ENCODE measurements at regions not wholly inside any gene's neighbourhood (a gene's known extent, or its start where the extent isn't known, plus 50 kb on each side); places are given as distances from the start of the nearest gene placed in this dataset.

DNA sequence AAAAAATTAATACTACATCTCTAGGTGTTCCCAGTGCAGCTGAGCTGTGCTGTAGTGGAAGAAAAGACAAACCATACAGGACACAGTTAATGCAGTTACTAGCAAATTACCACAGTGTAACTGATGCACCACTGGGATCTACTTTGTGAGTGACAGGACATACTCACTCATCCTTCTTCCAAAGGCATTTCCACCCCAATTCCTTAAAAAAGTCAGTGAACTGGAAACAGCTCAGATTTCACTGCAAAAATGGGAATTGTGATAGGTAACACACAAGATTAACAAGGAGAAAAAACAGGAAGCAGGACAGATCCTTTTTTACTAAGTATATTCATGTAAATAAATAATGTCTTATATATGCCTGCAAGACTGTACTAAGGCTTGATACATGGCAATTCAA is 109.6 kb downstream of the DMAC1 start (continued):
- TF ChIP-seq, protein P1, sequence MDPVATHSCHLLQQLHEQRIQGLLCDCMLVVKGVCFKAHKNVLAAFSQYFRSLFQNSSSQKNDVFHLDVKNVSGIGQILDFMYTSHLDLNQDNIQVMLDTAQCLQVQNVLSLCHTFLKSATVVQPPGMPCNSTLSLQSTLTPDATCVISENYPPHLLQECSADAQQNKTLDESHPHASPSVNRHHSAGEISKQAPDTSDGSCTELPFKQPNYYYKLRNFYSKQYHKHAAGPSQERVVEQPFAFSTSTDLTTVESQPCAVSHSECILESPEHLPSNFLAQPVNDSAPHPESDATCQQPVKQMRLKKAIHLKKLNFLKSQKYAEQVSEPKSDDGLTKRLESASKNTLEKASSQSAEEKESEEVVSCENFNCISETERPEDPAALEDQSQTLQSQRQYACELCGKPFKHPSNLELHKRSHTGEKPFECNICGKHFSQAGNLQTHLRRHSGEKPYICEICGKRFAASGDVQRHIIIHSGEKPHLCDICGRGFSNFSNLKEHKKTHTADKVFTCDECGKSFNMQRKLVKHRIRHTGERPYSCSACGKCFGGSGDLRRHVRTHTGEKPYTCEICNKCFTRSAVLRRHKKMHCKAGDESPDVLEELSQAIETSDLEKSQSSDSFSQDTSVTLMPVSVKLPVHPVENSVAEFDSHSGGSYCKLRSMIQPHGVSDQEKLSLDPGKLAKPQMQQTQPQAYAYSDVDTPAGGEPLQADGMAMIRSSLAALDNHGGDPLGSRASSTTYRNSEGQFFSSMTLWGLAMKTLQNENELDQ (tag by site-specific recombination; IDR thresholded peaks at IDR 0.05; ENCODE audit: low read depth) = no peak
- TF ChIP-seq ZNF777 (tag by site-specific recombination; IDR thresholded peaks at IDR 0.05; ENCODE audit: borderline replicate concordance) = no peak
- no peak for TF ChIP-seq ZNF792 (tag by site-specific recombination; IDR thresholded peaks at IDR 0.05)
- TF ChIP-seq ZNF324 (tag by site-specific recombination; IDR thresholded peaks at IDR 0.05) = no peak

DNA sequence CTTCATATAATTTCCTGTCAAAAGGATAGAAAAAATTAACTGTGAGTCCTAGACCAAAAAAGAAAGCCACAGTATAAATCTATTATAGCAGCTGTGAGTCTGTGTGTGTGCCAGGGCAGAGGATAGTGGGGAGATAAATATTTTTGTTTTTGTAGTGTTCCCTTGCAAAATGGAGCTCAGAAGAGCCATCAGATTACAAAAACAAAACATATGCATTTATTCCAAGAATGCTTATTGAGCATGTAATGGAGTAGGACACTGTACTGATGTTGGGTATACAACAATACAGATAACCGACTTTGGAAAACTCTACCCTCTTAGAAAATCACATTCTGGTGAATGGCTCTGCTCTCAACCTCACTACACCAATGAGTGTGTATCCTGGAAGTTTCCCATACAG is 111.0 kb downstream of the DMAC1 start:
- no peaks in the 10 kb centered on the region for H3K4me1 ChIP-seq (ENCODE audit: control insufficient read depth, insufficient read depth, low read length)
- CTCF ChIA-PET = no interaction called here

DNA sequence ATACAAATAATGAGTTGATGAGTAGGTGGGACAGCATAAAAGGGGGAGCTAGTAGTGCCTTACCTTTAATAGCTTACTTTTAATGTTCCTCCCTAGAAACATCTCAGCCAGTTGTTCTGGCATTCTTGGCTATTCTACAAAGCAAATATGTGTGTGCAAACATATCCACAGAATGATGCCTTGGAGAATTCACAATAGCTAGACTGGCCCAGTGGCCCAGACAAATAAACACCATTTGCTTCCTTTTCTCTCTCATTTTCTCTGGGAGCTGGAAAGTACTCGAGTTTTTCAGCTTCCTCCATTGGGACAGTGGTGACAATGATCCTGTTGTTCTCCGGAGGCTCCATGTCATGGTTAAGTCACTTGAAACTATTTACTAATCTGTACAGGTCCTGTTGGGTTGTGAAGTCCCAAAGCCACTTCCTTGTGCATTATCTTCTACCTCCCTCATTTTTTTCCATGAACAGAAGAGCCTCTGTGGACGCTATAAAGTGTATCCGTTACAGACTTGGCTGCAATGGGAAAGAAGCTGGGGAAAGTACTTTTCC is 122.9 kb downstream of the DMAC1 start:
- CTCF ChIA-PET = interaction anchor here (0.6 kb wide), 2 partner anchors 182 to 1326 kb away, joined by 3 read pairs; no protein-coding TSS in a partner anchor
- no peak overlapping the region for H3K4me3 ChIP-seq (ENCODE audit: low read depth, low read length)
- H3K27ac ChIP-seq (ENCODE audit: extremely low read depth, low read depth, low read length) = no peak overlapping the region
- POLR2A ChIA-PET = no interaction called here
- no peaks in the 10 kb centered on the region for H3K36me3 ChIP-seq (ENCODE audit: control insufficient read depth in 2 of 2, insufficient read depth in 1 of 2, low read length in 2 of 2)
- H3K9me3 ChIP-seq (ENCODE audit: control insufficient read depth, insufficient read depth, low read depth, low read length) = no peaks in the 10 kb centered on the region
- H3K4me1 ChIP-seq (ENCODE audit: control insufficient read depth, insufficient read depth, low read length) = no peaks in the 10 kb centered on the region
- TF ChIP-seq ZNF521 (tag by site-specific recombination; IDR thresholded peaks at IDR 0.05) (no peak), ZNF660 (tag by site-specific recombination; IDR thresholded peaks at IDR 0.05) (no peak), ZNF701 (tag by site-specific recombination; IDR thresholded peaks at IDR 0.05) (no peak), ZNF311 (tag by site-specific recombination; IDR thresholded peaks at IDR 0.05; ENCODE audit: borderline replicate concordance) (no peak), REPIN1 (tag by site-specific recombination; IDR thresholded peaks at IDR 0.05; ENCODE audit: low read depth) (no peak), ZNF596 (tag by site-specific recombination; IDR thresholded peaks at IDR 0.05) (no peak), ZNF629 (tag by site-specific recombination; IDR thresholded peaks at IDR 0.05) (no peak), ZNF266 (tag by site-specific recombination; IDR thresholded peaks at IDR 0.05; ENCODE audit: low read depth) (no peak)
- TF ChIP-seq, protein P2, sequence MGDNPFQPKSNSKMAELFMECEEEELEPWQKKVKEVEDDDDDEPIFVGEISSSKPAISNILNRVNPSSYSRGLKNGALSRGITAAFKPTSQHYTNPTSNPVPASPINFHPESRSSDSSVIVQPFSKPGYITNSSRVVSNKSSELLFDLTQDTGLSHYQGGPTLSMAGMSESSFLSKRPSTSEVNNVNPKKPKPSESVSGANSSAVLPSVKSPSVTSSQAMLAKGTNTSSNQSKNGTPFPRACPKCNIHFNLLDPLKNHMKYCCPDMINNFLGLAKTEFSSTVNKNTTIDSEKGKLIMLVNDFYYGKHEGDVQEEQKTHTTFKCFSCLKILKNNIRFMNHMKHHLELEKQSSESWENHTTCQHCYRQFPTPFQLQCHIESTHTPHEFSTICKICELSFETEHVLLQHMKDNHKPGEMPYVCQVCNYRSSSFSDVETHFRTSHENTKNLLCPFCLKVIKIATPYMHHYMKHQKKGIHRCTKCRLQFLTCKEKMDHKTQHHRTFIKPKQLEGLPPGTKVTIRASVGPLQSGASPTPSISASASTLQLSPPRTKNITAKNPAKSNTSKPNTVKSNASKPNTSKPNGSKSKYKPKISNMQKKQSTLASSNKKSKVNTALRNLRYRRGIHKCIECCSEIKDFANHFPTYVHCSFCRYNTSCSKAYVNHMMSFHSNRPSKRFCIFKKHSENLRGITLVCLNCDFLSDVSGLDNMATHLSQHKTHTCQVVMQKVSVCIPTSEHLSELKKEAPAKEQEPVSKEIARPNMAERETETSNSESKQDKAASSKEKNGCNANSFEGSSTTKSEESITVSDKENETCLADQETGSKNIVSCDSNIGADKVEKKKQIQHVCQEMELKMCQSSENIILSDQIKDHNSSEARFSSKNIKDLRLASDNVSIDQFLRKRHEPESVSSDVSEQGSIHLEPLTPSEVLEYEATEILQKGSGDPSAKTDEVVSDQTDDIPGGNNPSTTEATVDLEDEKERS (tag by site-specific recombination; IDR thresholded peaks at IDR 0.05) = no peak
- TF ChIP-seq, protein P3, sequence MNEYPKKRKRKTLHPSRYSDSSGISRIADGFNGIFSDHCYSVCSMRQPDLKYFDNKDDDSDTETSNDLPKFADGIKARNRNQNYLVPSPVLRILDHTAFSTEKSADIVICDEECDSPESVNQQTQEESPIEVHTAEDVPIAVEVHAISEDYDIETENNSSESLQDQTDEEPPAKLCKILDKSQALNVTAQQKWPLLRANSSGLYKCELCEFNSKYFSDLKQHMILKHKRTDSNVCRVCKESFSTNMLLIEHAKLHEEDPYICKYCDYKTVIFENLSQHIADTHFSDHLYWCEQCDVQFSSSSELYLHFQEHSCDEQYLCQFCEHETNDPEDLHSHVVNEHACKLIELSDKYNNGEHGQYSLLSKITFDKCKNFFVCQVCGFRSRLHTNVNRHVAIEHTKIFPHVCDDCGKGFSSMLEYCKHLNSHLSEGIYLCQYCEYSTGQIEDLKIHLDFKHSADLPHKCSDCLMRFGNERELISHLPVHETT (tag by site-specific recombination; IDR thresholded peaks at IDR 0.05) = no peak

More for the DNA sequence above, 111.0 kb downstream of the DMAC1 start:
- no peak overlapping the region for H3K27ac ChIP-seq (ENCODE audit: extremely low read depth, low read depth, low read length)
- TF ChIP-seq ZFP41 (tag by site-specific recombination; IDR thresholded peaks at IDR 0.05; ENCODE audit: borderline replicate concordance) (no peak), ZNF48 (tag by site-specific recombination; IDR thresholded peaks at IDR 0.05) (no peak), ZNF239 (tag by site-specific recombination; IDR thresholded peaks at IDR 0.05) (no peak), KLF16 (tag by site-specific recombination; IDR thresholded peaks at IDR 0.05) (no peak), GFI1B (tag by site-specific recombination; IDR thresholded peaks at IDR 0.05) (no peak), ZNF433 (tag by site-specific recombination; IDR thresholded peaks at IDR 0.05; ENCODE audit: low read depth) (no peak), ZNF157 (tag by site-specific recombination; IDR thresholded peaks at IDR 0.05) (no peak), ZNF585B (tag by site-specific recombination; IDR thresholded peaks at IDR 0.05) (no peak), ZNF548 (tag by site-specific recombination; IDR thresholded peaks at IDR 0.05) (no peak), ZNF404 (tag by site-specific recombination; IDR thresholded peaks at IDR 0.05) (no peak), ZNF302 (tag by site-specific recombination; IDR thresholded peaks at IDR 0.05; ENCODE audit: low read depth) (no peak), SP3 (tag by site-specific recombination; IDR thresholded peaks at IDR 0.05) (no peak), GLIS2 (tag by site-specific recombination; IDR thresholded peaks at IDR 0.05) (no peak), ZNF138 (tag by site-specific recombination; IDR thresholded peaks at IDR 0.05; ENCODE audit: borderline replicate concordance) (no peak)
- TF ChIP-seq, protein P4, sequence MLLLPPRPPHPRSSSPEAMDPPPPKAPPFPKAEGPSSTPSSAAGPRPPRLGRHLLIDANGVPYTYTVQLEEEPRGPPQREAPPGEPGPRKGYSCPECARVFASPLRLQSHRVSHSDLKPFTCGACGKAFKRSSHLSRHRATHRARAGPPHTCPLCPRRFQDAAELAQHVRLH (tag by site-specific recombination; IDR thresholded peaks at IDR 0.05) = no peak
- TF ChIP-seq, protein P5, sequence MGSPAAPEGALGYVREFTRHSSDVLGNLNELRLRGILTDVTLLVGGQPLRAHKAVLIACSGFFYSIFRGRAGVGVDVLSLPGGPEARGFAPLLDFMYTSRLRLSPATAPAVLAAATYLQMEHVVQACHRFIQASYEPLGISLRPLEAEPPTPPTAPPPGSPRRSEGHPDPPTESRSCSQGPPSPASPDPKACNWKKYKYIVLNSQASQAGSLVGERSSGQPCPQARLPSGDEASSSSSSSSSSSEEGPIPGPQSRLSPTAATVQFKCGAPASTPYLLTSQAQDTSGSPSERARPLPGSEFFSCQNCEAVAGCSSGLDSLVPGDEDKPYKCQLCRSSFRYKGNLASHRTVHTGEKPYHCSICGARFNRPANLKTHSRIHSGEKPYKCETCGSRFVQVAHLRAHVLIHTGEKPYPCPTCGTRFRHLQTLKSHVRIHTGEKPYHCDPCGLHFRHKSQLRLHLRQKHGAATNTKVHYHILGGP (tag by site-specific recombination; IDR thresholded peaks at IDR 0.05) = no peak
- no peak overlapping the region for H3K4me3 ChIP-seq (ENCODE audit: low read depth, low read length)
- H3K36me3 ChIP-seq (ENCODE audit: control insufficient read depth in 2 of 2, insufficient read depth in 1 of 2, low read length in 2 of 2) = no peaks in the 10 kb centered on the region
- POLR2A ChIA-PET = no interaction called here
- H3K9me3 ChIP-seq (ENCODE audit: control insufficient read depth, insufficient read depth, low read depth, low read length) = no peaks in the 10 kb centered on the region

All from HEK293 (cell line).